DND-41 (cell line): ENCODE measurements at regions not wholly inside any gene's neighbourhood (a gene's known extent, or its start where the extent isn't known, plus 50 kb on each side); places are given as distances from the start of the nearest gene placed in this dataset.

ENCODE experiments used
- EZH2 ChIP-seq: IDR thresholded peaks from 3 replicates; pipeline ENCODE4 v1.6.1; 2012; ENCODE audit warnings: borderline replicate concordance, low read depth, mild to moderate bottlenecking, moderate library complexity, low read length, inconsistent platforms; ENCODE audit not compliant: severe bottlenecking
- TF ChIP-seq, protein P1 (sequence below): IDR thresholded peaks from 2 replicates; pipeline ENCODE4 v1.5.1; 2012; ENCODE audit warnings: borderline replicate concordance, low read length, moderate library complexity, mild to moderate bottlenecking; ENCODE audit not compliant: poor library complexity, severe bottlenecking; ENCODE audit errors: extremely low read depth

DNA sequence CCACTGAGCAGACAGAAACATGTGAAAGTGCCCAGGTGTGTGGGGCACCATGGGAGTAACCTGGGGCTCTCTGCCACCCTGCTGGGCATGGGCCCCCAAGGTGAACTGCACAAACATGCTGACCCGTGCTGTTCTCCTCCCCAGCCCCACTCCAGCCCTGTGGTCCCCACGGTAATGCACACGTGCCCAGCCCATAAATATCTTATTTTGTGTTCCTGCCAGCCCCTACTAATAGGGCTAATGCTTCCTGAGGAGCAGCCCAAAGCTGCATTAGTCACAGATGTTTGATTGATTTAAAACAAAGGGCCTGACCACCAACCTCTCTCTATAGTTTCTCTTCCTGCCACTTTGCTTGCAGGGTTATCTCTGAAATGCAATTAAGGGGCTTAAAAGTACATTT, 95.4 kb downstream of the ABHD5 start:
- TF ChIP-seq, protein P1, sequence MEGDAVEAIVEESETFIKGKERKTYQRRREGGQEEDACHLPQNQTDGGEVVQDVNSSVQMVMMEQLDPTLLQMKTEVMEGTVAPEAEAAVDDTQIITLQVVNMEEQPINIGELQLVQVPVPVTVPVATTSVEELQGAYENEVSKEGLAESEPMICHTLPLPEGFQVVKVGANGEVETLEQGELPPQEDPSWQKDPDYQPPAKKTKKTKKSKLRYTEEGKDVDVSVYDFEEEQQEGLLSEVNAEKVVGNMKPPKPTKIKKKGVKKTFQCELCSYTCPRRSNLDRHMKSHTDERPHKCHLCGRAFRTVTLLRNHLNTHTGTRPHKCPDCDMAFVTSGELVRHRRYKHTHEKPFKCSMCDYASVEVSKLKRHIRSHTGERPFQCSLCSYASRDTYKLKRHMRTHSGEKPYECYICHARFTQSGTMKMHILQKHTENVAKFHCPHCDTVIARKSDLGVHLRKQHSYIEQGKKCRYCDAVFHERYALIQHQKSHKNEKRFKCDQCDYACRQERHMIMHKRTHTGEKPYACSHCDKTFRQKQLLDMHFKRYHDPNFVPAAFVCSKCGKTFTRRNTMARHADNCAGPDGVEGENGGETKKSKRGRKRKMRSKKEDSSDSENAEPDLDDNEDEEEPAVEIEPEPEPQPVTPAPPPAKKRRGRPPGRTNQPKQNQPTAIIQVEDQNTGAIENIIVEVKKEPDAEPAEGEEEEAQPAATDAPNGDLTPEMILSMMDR: no peak
- no peak for TF ChIP-seq EZH2
